GM12878 (cell line): ENCODE measurements at regions not wholly inside any gene's neighbourhood (a gene's known extent, or its start where the extent isn't known, plus 50 kb on each side); places are given as distances from the start of the nearest gene placed in this dataset.

ENCODE experiments used
- ATAC-seq: fragments of 200-7000 bp; cut with Tn5 transposase; 3 replicates; pipeline ENCODE4 v1.9.1; 2020; ENCODE audit warnings: mild to moderate bottlenecking, moderate library complexity
- BruUV-seq: library from RNA; stranded (reverse); fragments of 400-500 nt; replicated peaks from 2 replicates; lab custom pipeline; 2021; lab: Mats Ljungman, UMichigan
- CTCF ChIA-PET: fragments of 300-600 bp; sonication (Branson Sonifier 250); formaldehyde crosslinking; extraction: SDS; loops from one replicate; lab custom pipeline; 2021; ENCODE audit warnings: inconsistent platforms; lab: Yijun Ruan, JAX
- POLR2A ChIA-PET: fragments of 350-600 bp; formaldehyde crosslinking; extraction: SDS; loops from one replicate; lab custom pipeline; 2021; ENCODE audit warnings: inconsistent platforms; lab: Charles Lee
- RAD21 ChIA-PET: fragments of 300-600 bp; sonication (Branson Sonifier 250); formaldehyde crosslinking; loops from one replicate; lab custom pipeline; 2023; ENCODE audit warnings: antibody characterized with exemption; ENCODE audit not compliant: unreplicated experiment; lab: Charles Lee
- SMC1A ChIA-PET: fragments of 300-600 bp; sonication (Branson Sonifier 250); formaldehyde crosslinking; loops from one replicate; lab custom pipeline; 2023; ENCODE audit not compliant: unreplicated experiment, uncharacterized antibody; lab: Charles Lee
- DNase-seq: peaks from one replicate; pipeline ENCODE4 v3.0.0-alpha.2; 2011; ENCODE audit warnings: low read depth, low spot score
- FAIRE-seq: peaks from 3 replicates; lab custom pipeline; 2011; peaks lifted over from hg19 to GRCh38; lab: Jason Lieb, UNC
- H2AFZ ChIP-seq: 2 replicates; pipeline ENCODE4 v1.6.0; 2011; ENCODE audit warnings: low read depth, low read length, control low read depth; ENCODE audit not compliant: control insufficient read depth
- H3K27ac ChIP-seq: 2 replicates; pipeline ENCODE4 v1.5.1; 2011; ENCODE audit warnings: control low read depth; ENCODE audit not compliant: control insufficient read depth, insufficient read depth
- H3K27me3 ChIP-seq, 2 experiments: replicated peaks in 1 of 2; 2 replicates each; pipeline versions ENCODE4 v1.6.0 to v1.6.1; 2011; ENCODE audit warnings: low read length in 1 of 2; ENCODE audit not compliant: control insufficient read depth in 2 of 2, insufficient read depth in 2 of 2
- H3K36me3 ChIP-seq, 2 experiments: 2 replicates each; pipeline ENCODE4 v1.5.1; 2011; ENCODE audit warnings: low read length in 1 of 2; ENCODE audit not compliant: control insufficient read depth in 2 of 2, insufficient read depth in 2 of 2
- H3K4me1 ChIP-seq: 2 replicates; pipeline ENCODE4 v1.6.1; 2011; ENCODE audit warnings: mild to moderate bottlenecking, low read length, moderate library complexity, mixed read lengths; ENCODE audit not compliant: control insufficient read depth, insufficient read depth
- H3K4me2 ChIP-seq: 2 replicates; pipeline ENCODE4 v1.6.0; 2011; ENCODE audit warnings: control low read depth; ENCODE audit not compliant: control insufficient read depth, insufficient read depth
- H3K4me3 ChIP-seq: fragments of 200-600 bp; sonication (generic); 2 replicates; pipeline ENCODE4 v1.5.1; 2016
- H3K79me2 ChIP-seq: 2 replicates; pipeline ENCODE4 v1.6.0; 2011; ENCODE audit warnings: low read length; ENCODE audit not compliant: control insufficient read depth, insufficient read depth
- H3K9ac ChIP-seq: 2 replicates; pipeline ENCODE4 v1.8.0; 2011; ENCODE audit warnings: low read length, control low read depth, mixed read lengths; ENCODE audit not compliant: control insufficient read depth, insufficient read depth
- H3K9me3 ChIP-seq: replicated peaks from 3 replicates; pipeline ENCODE4 v1.5.1; 2011; ENCODE audit warnings: mild to moderate bottlenecking, low read length; ENCODE audit not compliant: control insufficient read depth, insufficient read depth
- H4K20me1 ChIP-seq: 2 replicates; pipeline ENCODE4 v1.6.0; 2011; ENCODE audit not compliant: control insufficient read depth, insufficient read depth
- BHLHE40 ChIP-seq, 2 experiments: fragments of 450-650 bp in 1 of 2; IDR thresholded peaks; 2 replicates each; pipeline ENCODE4 v1.6.1; 2011 to 2017; ENCODE audit warnings: low read depth in 2 of 2, borderline replicate concordance in 1 of 2, improper control_type of control experiment in 1 of 2, low read length in 1 of 2, mild to moderate bottlenecking in 1 of 2
- CBFB ChIP-seq: IDR thresholded peaks from 2 replicates; pipeline ENCODE4 v1.6.1; 2016; ENCODE audit warnings: antibody characterized with exemption, low read depth
- CHD1 ChIP-seq: IDR thresholded peaks from 2 replicates; pipeline ENCODE4 v1.6.1; 2012; ENCODE audit warnings: low read depth, low read length, improper control_type of control experiment
- DPF2 ChIP-seq: fragments of 450-650 bp; IDR thresholded peaks from 2 replicates; pipeline ENCODE4 v1.6.1; 2017; ENCODE audit warnings: mild to moderate bottlenecking
- EZH2 ChIP-seq: IDR thresholded peaks from 2 replicates; pipeline ENCODE4 v1.6.1; 2012; ENCODE audit warnings: low read depth, mild to moderate bottlenecking, control low read depth, inconsistent platforms, low read length, borderline replicate concordance; ENCODE audit not compliant: control insufficient read depth
- JUND ChIP-seq: IDR thresholded peaks from 2 replicates; pipeline ENCODE4 v1.6.1; 2012; ENCODE audit warnings: low read depth, mild to moderate bottlenecking, low read length, improper control_type of control experiment, moderate library complexity
- NFYA ChIP-seq: IDR thresholded peaks from 2 replicates; pipeline ENCODE4 v1.6.1; 2011; ENCODE audit warnings: low read depth, mild to moderate bottlenecking, low read length, improper control_type of control experiment, borderline replicate concordance
- NR2C1 ChIP-seq: fragments of 450-650 bp; IDR thresholded peaks from 2 replicates; pipeline ENCODE4 v1.6.1; 2017; ENCODE audit warnings: antibody characterized with exemption, mild to moderate bottlenecking, moderate library complexity
- NR2C2 ChIP-seq: IDR thresholded peaks from 2 replicates; pipeline ENCODE4 v1.6.1; 2011; ENCODE audit warnings: borderline replicate concordance, low read depth; ENCODE audit not compliant: control insufficient read depth, insufficient read length
- RFX5 ChIP-seq: IDR thresholded peaks from 2 replicates; pipeline ENCODE4 v1.6.1; 2011; ENCODE audit warnings: low read depth, low read length, improper control_type of control experiment
- SIN3A ChIP-seq: IDR thresholded peaks from 2 replicates; pipeline ENCODE4 v1.6.1; 2012; ENCODE audit warnings: low read depth, low read length, improper control_type of control experiment
- SIX5 ChIP-seq: IDR thresholded peaks from 2 replicates; pipeline ENCODE4 v1.6.1; 2011; ENCODE audit warnings: mild to moderate bottlenecking, low read depth, low read length, moderate library complexity; ENCODE audit not compliant: severe bottlenecking
- SMARCA5 ChIP-seq: fragments of 450-650 bp; IDR thresholded peaks from 2 replicates; pipeline ENCODE4 v1.6.1; 2017; ENCODE audit warnings: mild to moderate bottlenecking
- SREBF1 ChIP-seq: IDR thresholded peaks from 2 replicates; pipeline ENCODE4 v1.6.1; 2012; ENCODE audit warnings: mild to moderate bottlenecking, low read length
- SUPT20H ChIP-seq: IDR thresholded peaks from 2 replicates; pipeline ENCODE4 v1.6.1; 2011; ENCODE audit warnings: low read depth, mild to moderate bottlenecking, low read length, moderate library complexity, borderline replicate concordance; ENCODE audit not compliant: control insufficient read depth
- YBX1 ChIP-seq: fragments of 450-650 bp; IDR thresholded peaks from 2 replicates; pipeline ENCODE4 v1.6.1; 2016; ENCODE audit warnings: antibody characterized with exemption
- WGBS: methylation state at CpG from one replicate; pipeline ENCODE4 v1.1.6; 2016; ENCODE audit warnings: low lambda C conversion rate; ENCODE audit not compliant: insufficient replicate concordance, insufficient coverage; ENCODE audit errors: missing lambda C conversion rate; 5-methylcytosine and 5-hydroxymethylcytosine counted together
- in situ Hi-C: fragments of 300-500 bp; cut with MboI; formaldehyde crosslinking; loops from 9 replicates; pipeline ENCODE4 v1.14.3; 2018; ENCODE audit warnings: mixed read lengths
- intact Hi-C: fragments of 100-400 bp; cut with micrococcal nuclease; formaldehyde crosslinking; loops from one replicate; pipeline ENCODE4 v1.14.2; 2022; ENCODE audit not compliant: unreplicated experiment
- TF ChIP-seq, protein P1 (sequence below): fragments of 450-650 bp; IDR thresholded peaks from 2 replicates; pipeline ENCODE4 v1.6.1; 2018; ENCODE audit warnings: mild to moderate bottlenecking, low read depth, moderate library complexity; ENCODE audit not compliant: partially characterized antibody
- TF ChIP-seq, protein P2 (sequence below): fragments of 450-650 bp; IDR thresholded peaks from 2 replicates; pipeline ENCODE4 v1.6.1; 2014; ENCODE audit warnings: mild to moderate bottlenecking
- TF ChIP-seq, protein P3 (sequence below), 3 experiments: IDR thresholded peaks in 2 of 3; conservative IDR thresholded peaks in 1 of 3; 2 replicates each; pipeline ENCODE4 v1.5.1; 2011; ENCODE audit warnings: low read depth in 3 of 3, low read length in 3 of 3, mild to moderate bottlenecking in 3 of 3, control low read depth in 2 of 3, moderate library complexity in 2 of 3, inconsistent platforms in 1 of 3, mixed read lengths in 1 of 3; ENCODE audit not compliant: control insufficient read depth in 2 of 3, insufficient read depth in 1 of 3; ENCODE audit errors: extremely low read depth in 1 of 3

DNA sequence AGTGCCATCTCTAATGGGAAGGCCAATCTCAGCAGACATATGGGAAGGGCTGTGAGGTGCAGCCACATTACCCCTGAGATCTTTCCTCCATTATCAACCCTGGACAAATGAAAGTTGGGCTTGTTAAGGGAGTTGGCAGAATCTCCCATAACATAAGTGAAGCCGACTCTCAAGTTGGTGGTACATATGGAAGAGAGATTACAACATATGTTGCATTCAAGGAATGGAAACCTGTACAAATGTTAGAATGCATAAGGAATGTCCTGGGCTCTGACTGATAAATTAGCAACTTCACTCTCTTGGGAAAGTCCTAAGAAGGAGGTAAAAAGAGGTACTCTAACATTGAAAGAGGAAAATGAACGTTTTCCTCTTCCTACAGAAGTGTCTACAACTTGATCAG lies 288.7 kb downstream of the IL20RB start:
- no peak for TF ChIP-seq RFX5
- no peak for TF ChIP-seq SMARCA5
- no peak for TF ChIP-seq SIN3A
- TF ChIP-seq CBFB = no peak
- no peak for TF ChIP-seq SIX5
- TF ChIP-seq, protein P1, sequence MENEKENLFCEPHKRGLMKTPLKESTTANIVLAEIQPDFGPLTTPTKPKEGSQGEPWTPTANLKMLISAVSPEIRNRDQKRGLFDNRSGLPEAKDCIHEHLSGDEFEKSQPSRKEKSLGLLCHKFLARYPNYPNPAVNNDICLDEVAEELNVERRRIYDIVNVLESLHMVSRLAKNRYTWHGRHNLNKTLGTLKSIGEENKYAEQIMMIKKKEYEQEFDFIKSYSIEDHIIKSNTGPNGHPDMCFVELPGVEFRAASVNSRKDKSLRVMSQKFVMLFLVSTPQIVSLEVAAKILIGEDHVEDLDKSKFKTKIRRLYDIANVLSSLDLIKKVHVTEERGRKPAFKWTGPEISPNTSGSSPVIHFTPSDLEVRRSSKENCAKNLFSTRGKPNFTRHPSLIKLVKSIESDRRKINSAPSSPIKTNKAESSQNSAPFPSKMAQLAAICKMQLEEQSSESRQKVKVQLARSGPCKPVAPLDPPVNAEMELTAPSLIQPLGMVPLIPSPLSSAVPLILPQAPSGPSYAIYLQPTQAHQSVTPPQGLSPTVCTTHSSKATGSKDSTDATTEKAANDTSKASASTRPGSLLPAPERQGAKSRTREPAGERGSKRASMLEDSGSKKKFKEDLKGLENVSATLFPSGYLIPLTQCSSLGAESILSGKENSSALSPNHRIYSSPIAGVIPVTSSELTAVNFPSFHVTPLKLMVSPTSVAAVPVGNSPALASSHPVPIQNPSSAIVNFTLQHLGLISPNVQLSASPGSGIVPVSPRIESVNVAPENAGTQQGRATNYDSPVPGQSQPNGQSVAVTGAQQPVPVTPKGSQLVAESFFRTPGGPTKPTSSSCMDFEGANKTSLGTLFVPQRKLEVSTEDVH = no peak
- TF ChIP-seq JUND = no peak
- TF ChIP-seq EZH2 = no peak
- no peak for TF ChIP-seq SREBF1
- TF ChIP-seq NR2C1 = no peak
- TF ChIP-seq, protein P2, sequence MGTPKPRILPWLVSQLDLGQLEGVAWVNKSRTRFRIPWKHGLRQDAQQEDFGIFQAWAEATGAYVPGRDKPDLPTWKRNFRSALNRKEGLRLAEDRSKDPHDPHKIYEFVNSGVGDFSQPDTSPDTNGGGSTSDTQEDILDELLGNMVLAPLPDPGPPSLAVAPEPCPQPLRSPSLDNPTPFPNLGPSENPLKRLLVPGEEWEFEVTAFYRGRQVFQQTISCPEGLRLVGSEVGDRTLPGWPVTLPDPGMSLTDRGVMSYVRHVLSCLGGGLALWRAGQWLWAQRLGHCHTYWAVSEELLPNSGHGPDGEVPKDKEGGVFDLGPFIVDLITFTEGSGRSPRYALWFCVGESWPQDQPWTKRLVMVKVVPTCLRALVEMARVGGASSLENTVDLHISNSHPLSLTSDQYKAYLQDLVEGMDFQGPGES = no peak
- no peak for TF ChIP-seq NFYA
- TF ChIP-seq, protein P3, sequence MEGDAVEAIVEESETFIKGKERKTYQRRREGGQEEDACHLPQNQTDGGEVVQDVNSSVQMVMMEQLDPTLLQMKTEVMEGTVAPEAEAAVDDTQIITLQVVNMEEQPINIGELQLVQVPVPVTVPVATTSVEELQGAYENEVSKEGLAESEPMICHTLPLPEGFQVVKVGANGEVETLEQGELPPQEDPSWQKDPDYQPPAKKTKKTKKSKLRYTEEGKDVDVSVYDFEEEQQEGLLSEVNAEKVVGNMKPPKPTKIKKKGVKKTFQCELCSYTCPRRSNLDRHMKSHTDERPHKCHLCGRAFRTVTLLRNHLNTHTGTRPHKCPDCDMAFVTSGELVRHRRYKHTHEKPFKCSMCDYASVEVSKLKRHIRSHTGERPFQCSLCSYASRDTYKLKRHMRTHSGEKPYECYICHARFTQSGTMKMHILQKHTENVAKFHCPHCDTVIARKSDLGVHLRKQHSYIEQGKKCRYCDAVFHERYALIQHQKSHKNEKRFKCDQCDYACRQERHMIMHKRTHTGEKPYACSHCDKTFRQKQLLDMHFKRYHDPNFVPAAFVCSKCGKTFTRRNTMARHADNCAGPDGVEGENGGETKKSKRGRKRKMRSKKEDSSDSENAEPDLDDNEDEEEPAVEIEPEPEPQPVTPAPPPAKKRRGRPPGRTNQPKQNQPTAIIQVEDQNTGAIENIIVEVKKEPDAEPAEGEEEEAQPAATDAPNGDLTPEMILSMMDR (IDR thresholded peaks at IDR 0.05 in 2 of 3, conservative IDR thresholded peaks at IDR 0.05 in 1 of 3; ENCODE audit: control insufficient read depth in 2 of 3, extremely low read depth in 1 of 3, insufficient read depth in 1 of 3, low read depth in 3 of 3, low read length in 3 of 3) = no peak
- no peak for TF ChIP-seq SUPT20H
- TF ChIP-seq BHLHE40 (IDR thresholded peaks at IDR 0.05; ENCODE audit: borderline replicate concordance in 1 of 2, low read depth in 2 of 2, low read length in 1 of 2) = no peak
- no peak for TF ChIP-seq NR2C2
- no peak for TF ChIP-seq CHD1
- TF ChIP-seq YBX1 = no peak
- no peak for TF ChIP-seq DPF2
- Histone ChIP-seq H3K4me2 (no peak overlapping the region), H3K79me2 (no peaks in the 10 kb centered on the region), H4K20me1 (no peaks in the 10 kb centered on the region), H3K27ac (no peak overlapping the region), H2AFZ (no peak overlapping the region), H3K4me3 (no peak overlapping the region), H3K9me3 (no peaks in the 10 kb centered on the region), H3K27me3 (no peaks in the 10 kb centered on the region), H3K4me1 (peaks cover 8% of the 10 kb centered on the region), H3K9ac (no peak overlapping the region), H3K36me3 (no peaks in the 10 kb centered on the region)
- no peak for ATAC-seq
- no peak for FAIRE-seq
- CTCF ChIA-PET = no interaction called here
- SMC1A ChIA-PET = no interaction called here
- WGBS = 20% methylated on average over 2 of the region's 2 CpGs
- DNase-seq = no peak
- intact Hi-C loops = no loop called here
- RAD21 ChIA-PET = no interaction called here
- POLR2A ChIA-PET = no interaction called here
- in situ Hi-C loops = no loop called here
- no TSS peak for BruUV-seq
